Body of pancreas (tissue), 4 donors: ENCODE measurements at regions not wholly inside any gene's neighbourhood (a gene's known extent, or its start where the extent isn't known, plus 50 kb on each side); places are given as distances from the start of the nearest gene placed in this dataset.

ENCODE experiments used
- CTCF ChIP-seq, 7 experiments: fragments of 450-650 bp in 4 of 7; fragments of 200-600 bp in 3 of 7; sonication (generic) in 3 of 7; IDR thresholded peaks; one replicate each; pipeline ENCODE4 v1.5.1; 2016 to 2019; ENCODE audit warnings: antibody characterized with exemption in 7 of 7
- POLR2A ChIP-seq, 3 donors: fragments of 450-650 bp; IDR thresholded peaks; one replicate each; pipeline ENCODE4 v1.6.1; 2016; ENCODE audit warnings: antibody characterized with exemption in 3 of 3, mild to moderate bottlenecking in 2 of 3

GRCh38 chr14:104274806-104275205 lies 136.4 kb downstream of the KIF26A start:
- no peak for TF ChIP-seq POLR2A (IDR thresholded peaks at IDR 0.05)
- TF ChIP-seq CTCF (IDR thresholded peaks at IDR 0.05), result no peak
